ENCODE measurements at regions not wholly inside any gene's neighbourhood (a gene's known extent, or its start where the extent isn't known, plus 50 kb on each side); places are given as distances from the start of the nearest gene placed in this dataset.

GRCh38 chr10:20713420-20713819, 183.7 kb downstream of the NEBL start:
- TF ChIP-seq POLR2A (IDR thresholded peaks at IDR 0.05) = no peak
- TF ChIP-seq, protein P1, sequence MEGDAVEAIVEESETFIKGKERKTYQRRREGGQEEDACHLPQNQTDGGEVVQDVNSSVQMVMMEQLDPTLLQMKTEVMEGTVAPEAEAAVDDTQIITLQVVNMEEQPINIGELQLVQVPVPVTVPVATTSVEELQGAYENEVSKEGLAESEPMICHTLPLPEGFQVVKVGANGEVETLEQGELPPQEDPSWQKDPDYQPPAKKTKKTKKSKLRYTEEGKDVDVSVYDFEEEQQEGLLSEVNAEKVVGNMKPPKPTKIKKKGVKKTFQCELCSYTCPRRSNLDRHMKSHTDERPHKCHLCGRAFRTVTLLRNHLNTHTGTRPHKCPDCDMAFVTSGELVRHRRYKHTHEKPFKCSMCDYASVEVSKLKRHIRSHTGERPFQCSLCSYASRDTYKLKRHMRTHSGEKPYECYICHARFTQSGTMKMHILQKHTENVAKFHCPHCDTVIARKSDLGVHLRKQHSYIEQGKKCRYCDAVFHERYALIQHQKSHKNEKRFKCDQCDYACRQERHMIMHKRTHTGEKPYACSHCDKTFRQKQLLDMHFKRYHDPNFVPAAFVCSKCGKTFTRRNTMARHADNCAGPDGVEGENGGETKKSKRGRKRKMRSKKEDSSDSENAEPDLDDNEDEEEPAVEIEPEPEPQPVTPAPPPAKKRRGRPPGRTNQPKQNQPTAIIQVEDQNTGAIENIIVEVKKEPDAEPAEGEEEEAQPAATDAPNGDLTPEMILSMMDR (IDR thresholded peaks at IDR 0.05) = no peak

Measured in body of pancreas (tissue), 4 donors.